ENCODE measurements at regions not wholly inside any gene's neighbourhood (a gene's known extent, or its start where the extent isn't known, plus 50 kb on each side); places are given as distances from the start of the nearest gene placed in this dataset.
"Not testable (repeated sequence)": the region's sequence is repeated elsewhere in the genome, so short reads cannot be mapped to it uniquely, and the experiment has no call there.

GRCh38 chr2:195456771-195457170, 200.3 kb upstream of the SLC39A10 start:
- DNase-seq: no peak

GRCh38 chr2:195451160-195451559, 205.9 kb upstream of the SLC39A10 start:
- no peak for DNase-seq

GRCh38 chr2:195450552-195451113, 206.4 kb upstream of the SLC39A10 start:
- DNase-seq: no peak

GRCh38 chr2:195447323-195447975, 209.6 kb upstream of the SLC39A10 start:
- no peak for DNase-seq

- peak; percentile 11 for DNase-seq
Measured at GRCh38 chr2:195445639-195446038, 211.4 kb upstream of the SLC39A10 start.

- no peak for DNase-seq
Measured at GRCh38 chr2:195443926-195444325, 213.1 kb upstream of the SLC39A10 start.

- no peak for DNase-seq
Measured at GRCh38 chr2:195442458-195443175, 214.4 kb upstream of the SLC39A10 start.

GRCh38 chr2:195438692-195439091, 218.3 kb upstream of the SLC39A10 start:
- no peak for DNase-seq

- DNase-seq: no peak
Measured at GRCh38 chr2:195437521-195437920, 219.5 kb upstream of the SLC39A10 start.

GRCh38 chr2:195434346-195434745, 222.7 kb upstream of the SLC39A10 start:
- DNase-seq: no peak

GRCh38 chr2:195433729-195434128, 223.3 kb upstream of the SLC39A10 start:
- DNase-seq: not testable (repeated sequence)

GRCh38 chr2:195428673-195429072, 228.4 kb upstream of the SLC39A10 start:
- no peak for DNase-seq

GRCh38 chr2:195425328-195425727, 231.7 kb upstream of the SLC39A10 start:
- DNase-seq: no peak

- DNase-seq: no peak
Measured at GRCh38 chr2:195419033-195419432, 238.0 kb upstream of the SLC39A10 start.

- no peak for DNase-seq
Measured at GRCh38 chr2:195414537-195415100, 242.4 kb upstream of the SLC39A10 start.

GRCh38 chr2:195413944-195414343, 243.1 kb upstream of the SLC39A10 start:
- DNase-seq: no peak

GRCh38 chr2:195413422-195413821, 243.6 kb upstream of the SLC39A10 start:
- no peak for DNase-seq

GRCh38 chr2:195411219-195411687, 245.8 kb upstream of the SLC39A10 start:
- peak; percentile 23 for DNase-seq

- no peak for DNase-seq
Measured at GRCh38 chr2:195410074-195410671, 246.9 kb upstream of the SLC39A10 start.

- no peak for DNase-seq
Measured at GRCh38 chr2:195408811-195409210, 248.2 kb upstream of the SLC39A10 start.

GRCh38 chr2:195408196-195408595, 248.8 kb upstream of the SLC39A10 start:
- DNase-seq: no peak

GRCh38 chr2:195407783-195408182, 249.2 kb upstream of the SLC39A10 start:
- DNase-seq: no peak

All from fibroblast of skin of back (primary cell).